SW480 (cell line): ENCODE measurements at regions not wholly inside any gene's neighbourhood (a gene's known extent, or its start where the extent isn't known, plus 50 kb on each side); places are given as distances from the start of the nearest gene placed in this dataset.

Experiments used
- DNase-seq: peaks from one replicate; pipeline ENCODE4 v3.0.0-alpha.2; 2016; ENCODE audit warnings: low spot score

- DNase-seq: peak; percentile 2
Observed at GRCh38 chr18:53817976-53818950, 406.2 kb downstream of the MBD2 start.

GRCh38 chr18:53800171-53800570 is 424.3 kb downstream of the MBD2 start:
- DNase-seq: no peak

GRCh38 chr18:53799134-53799533 is 425.3 kb downstream of the MBD2 start:
- DNase-seq: peak; percentile 5

- DNase-seq: no peak
Observed at GRCh38 chr18:53798516-53798915, 426.0 kb downstream of the MBD2 start.

- no peak for DNase-seq
Observed at GRCh38 chr18:53797998-53798495, 426.4 kb downstream of the MBD2 start.

- peak; percentile 61 for DNase-seq
Observed at GRCh38 chr18:53796040-53796729, 428.3 kb downstream of the MBD2 start.

- DNase-seq: no peak
Observed at GRCh38 chr18:53795610-53796009, 428.9 kb downstream of the MBD2 start.

- DNase-seq: no peak
Observed at GRCh38 chr18:53795061-53795460, 429.4 kb downstream of the MBD2 start.

GRCh38 chr18:53792762-53793161 is 431.7 kb downstream of the MBD2 start:
- no peak for DNase-seq

- no peak for DNase-seq
Observed at GRCh38 chr18:53790786-53791185, 433.7 kb downstream of the MBD2 start.

- DNase-seq: no peak
Observed at GRCh38 chr18:53789376-53790247, 434.9 kb downstream of the MBD2 start.

- no peak for DNase-seq
Observed at GRCh38 chr18:53785811-53786210, 438.7 kb downstream of the MBD2 start.

- DNase-seq: no peak
Observed at GRCh38 chr18:53784253-53784652, 440.2 kb downstream of the MBD2 start.

- DNase-seq: no peak
Observed at GRCh38 chr18:53780666-53781065, 443.8 kb downstream of the MBD2 start.

- no peak for DNase-seq
Observed at GRCh38 chr18:53772293-53772692, 452.2 kb downstream of the MBD2 start.

GRCh38 chr18:53771664-53772063 is 452.8 kb downstream of the MBD2 start:
- no peak for DNase-seq

- no peak for DNase-seq
Observed at GRCh38 chr18:53765211-53765610, 459.3 kb downstream of the MBD2 start.

GRCh38 chr18:53764086-53764485 is 460.4 kb downstream of the MBD2 start:
- no peak for DNase-seq

GRCh38 chr18:53757328-53757727 is 467.1 kb downstream of the MBD2 start:
- no peak for DNase-seq

GRCh38 chr18:53756610-53756972 is 467.9 kb downstream of the MBD2 start:
- DNase-seq: no peak

GRCh38 chr18:53755914-53756609 is 468.4 kb downstream of the MBD2 start:
- no peak for DNase-seq
